Activated CD4-positive, CD25-positive, alpha-beta regulatory T cell treated with anti-CD3 and anti-CD28 coated beads, Interleukin-2, amount 50 U/mL, for 24 hours (primary cell): ENCODE measurements at regions not wholly inside any gene's neighbourhood (a gene's known extent, or its start where the extent isn't known, plus 50 kb on each side); places are given as distances from the start of the nearest gene placed in this dataset.
"Not testable (repeated sequence)": the region's sequence is repeated elsewhere in the genome, so short reads cannot be mapped to it uniquely, and the experiment has no call there.

Experiments used
- ATAC-seq, 2 donors: fragments of 150-1000 bp; cut with Tn5 transposase; one replicate each; pipeline ENCODE4 v1.10.0; 2021; ENCODE audit warnings: mild to moderate bottlenecking in 1 of 2, moderate library complexity in 1 of 2

GRCh38 chr14:106346084-106346483, 819.7 kb downstream of the TMEM121 start:
- ATAC-seq: no peak

- no peak for ATAC-seq
Observed at GRCh38 chr14:106346534-106347290, 820.3 kb downstream of the TMEM121 start.

DNA sequence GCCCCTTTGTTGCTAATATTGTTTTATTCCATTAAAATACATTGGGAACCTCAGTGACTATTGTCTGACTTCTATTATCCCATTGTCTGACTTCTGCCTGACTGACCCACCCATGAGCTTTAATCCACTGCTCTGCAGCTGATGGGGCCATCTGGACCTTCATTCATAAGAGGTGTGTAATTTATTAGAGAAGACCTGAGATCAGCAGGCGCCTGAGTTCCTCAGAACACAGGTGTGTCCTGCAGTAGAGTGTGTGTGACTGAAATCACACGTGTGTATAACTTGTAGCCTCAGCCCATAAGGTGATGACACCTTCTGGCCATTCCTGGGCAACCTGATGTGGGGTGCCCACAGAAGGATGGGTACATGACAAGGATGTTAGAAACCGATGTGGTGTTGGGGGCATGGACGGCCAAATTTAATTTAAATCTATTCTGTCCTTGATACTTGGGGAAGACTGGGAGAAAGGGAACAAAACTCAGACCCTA, 821.0 kb downstream of the TMEM121 start:
- ATAC-seq: no peak

DNA sequence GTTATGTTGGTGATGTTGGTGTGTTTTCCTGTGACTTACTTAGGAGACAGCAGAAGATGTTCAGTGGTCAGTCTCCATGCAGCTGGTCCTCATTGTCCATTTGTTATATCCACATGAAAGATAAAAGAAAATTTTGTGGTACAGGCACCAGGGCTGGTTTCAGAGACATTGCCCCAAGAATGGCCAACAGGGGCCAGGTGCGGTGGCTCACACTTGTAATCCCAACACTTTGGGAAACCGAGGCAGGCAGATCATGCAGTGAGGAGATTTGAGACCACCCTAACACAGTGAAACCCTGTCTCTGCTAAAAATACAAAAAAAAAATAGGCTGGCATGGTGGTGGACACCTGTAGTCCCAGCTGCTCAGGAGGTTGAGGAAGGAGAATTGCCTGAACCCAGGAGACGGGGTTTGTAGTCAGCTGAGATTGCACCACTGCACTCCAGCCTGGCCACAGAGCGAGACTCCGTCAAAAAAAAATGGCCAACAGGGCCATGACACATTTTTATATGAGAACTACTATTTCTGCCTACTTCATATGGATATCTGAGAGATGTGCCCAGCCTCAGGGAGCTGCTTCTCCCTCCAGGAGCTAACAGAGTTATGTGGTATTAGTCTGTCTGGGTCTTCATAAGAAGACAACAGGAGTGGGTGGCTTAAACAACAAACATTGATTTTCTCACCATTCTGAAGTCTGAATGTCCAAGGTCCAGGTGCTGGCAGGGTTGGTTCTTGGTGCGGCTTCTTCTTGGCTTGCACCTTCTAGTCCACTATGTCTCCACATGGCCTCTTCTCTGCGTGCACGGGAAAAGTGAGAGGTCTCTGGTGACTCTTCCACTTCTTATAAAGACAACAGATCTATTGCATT, 821.7 kb downstream of the TMEM121 start:
- no peak for ATAC-seq

- ATAC-seq: not testable (repeated sequence)
Observed at GRCh38 chr14:106348873-106349540, 822.6 kb downstream of the TMEM121 start.

DNA sequence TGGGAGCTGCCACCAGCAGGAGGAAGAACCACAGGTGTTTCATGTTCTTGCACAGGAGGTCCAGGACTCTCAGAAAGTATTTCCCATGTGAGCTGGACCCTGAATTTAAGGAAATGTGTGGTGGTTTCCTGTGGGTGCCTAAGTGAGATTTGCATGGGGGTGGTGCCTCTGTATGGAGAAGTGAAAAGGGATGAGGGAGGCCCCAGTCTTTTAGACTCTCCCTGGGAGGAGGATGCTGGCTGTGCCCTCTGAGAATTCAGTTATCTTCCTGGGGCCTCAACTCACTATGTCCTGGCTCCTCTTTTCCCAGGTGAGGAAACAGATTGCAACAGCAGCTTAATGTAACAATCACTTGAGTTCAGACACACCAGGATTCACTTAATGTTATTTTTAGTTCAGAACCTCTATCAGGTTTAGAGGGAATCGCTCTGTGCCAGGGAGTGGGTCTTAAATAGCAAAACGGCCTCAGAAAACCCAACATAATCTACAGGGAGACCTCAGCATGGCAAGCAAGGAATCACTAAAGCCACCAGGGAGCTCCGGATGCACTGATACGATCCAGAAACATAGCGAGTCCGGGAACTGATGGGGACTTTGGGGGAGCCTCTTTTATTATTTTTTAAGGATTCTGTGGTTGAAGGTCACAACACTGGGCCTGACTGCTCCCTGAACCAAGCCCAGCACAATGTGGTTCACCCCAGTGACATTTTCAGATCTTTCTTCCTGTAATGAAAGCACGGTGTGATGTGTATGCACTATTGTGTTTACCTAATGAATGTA, 823.5 kb downstream of the TMEM121 start:
- ATAC-seq: not testable (repeated sequence)

DNA sequence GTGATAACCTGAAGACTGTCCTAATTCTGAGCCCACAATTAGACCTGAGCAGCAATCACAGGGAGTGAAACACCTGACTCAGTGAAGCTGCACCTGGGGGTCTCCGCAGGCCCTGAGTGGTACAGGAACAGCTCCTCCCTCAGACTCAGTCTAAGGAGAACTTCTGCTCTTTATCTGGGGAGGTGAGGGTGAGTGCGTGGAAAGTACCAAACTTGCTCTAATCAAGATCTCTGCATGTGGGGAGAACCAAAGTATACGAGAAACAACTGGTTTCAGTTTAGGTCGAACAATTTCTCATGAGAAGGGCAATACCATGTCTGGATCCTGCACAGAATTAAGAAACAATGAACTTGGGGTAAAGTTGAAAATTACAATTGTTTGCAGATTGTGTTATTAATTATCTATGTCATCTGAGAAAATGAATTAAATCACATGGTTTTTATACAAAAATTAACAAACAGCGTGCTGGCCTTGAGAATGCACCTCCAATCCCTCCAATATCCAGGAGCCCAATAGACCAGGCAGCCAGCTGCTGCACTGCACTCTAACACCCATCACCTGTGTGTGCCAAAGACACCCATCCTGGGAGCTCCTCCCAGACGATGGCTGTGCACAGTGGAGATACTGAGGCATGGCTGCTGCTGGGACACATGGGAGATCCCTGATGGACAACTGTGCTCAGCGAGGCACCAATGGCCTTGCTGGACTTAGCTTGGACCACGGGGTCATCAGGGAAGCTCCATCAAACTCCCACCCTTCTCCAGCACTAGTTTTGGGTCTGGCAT, 828.8 kb downstream of the TMEM121 start:
- ATAC-seq: peak in 1 of 2 donors; percentile 33

DNA sequence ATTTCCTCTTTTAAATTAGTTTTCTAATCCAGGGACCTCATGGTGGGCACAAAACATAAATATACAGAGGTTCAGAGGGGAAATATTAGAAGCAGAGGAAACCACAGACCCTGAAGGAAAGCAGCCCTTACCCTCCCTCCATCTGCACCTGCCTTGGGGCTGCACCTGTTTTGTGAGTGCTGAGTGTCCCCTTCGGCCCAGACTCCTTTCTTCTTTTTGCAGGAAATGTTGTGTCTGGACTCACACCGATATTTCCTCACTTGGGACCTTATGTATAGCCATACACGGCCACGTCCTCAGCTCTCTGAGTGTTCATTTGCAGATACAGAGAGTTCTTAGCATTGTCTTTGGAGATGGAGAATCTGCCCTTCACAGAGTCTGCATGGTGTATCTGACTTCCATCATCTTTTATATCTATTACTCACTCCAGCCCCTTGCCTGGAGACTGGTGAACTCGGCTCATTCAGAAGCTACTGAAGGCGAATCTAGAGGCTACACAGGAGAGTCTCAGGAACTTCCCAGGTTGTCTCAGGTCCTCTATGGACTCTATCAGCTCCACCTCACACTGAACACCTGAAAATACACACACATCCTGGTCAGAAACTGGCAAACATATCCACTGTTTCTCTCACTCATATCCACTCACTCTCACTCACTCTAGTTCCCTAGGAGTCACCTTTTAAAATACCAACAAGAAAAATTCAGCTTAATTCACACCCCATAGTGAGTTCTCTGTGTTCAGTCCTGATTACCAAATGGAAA, 829.7 kb downstream of the TMEM121 start:
- not testable (repeated sequence) for ATAC-seq

DNA sequence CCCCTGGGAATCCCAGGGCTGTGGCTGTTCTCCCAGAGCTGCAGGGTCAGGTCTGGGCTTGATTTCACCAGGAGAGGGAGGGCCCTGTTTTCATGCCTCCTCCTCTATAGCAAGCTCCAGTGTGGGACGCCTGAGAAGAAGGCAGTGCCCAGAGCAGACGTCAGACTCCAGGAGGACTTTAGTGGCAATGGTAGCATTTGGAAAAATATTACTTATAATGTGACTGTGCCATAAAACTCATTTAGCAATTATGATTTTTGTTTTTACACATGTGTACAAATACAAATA, 830.2 kb downstream of the TMEM121 start:
- not testable (repeated sequence) for ATAC-seq

DNA sequence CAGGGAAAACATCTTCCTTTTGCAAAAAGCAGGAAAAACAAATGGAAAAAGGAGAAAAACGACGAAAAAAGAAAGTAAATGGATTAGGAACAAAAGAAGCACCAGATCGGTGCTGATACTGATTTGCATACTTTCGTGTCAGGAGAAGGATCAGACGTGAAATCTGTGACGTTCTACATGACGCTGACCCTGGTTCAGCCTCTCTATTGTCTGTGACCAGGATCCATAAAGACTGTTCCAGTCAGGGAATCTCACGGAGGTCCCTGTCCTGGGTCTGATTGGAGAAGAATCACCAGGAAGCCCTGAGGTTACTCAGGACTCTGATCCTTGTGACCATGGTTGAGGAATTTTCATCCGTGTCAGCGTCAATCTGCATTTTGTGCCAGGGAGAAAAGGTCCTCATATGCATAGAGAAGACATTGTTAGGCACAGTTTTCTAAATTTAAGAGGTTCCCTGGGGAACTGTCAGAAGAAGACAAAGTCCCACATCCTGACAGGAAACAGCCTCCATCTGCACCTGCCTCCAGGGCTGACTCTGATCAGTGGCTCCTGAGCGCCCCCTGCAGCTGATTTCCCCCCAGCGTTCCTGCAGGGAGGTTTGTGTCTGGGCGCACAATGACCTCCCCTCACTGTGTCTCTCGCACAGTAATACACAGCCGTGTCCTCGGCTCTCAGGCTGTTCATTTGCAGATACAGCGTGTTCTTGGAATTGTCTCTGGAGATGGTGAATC, 832.9 kb downstream of the TMEM121 start:
- ATAC-seq: not testable (repeated sequence)

DNA sequence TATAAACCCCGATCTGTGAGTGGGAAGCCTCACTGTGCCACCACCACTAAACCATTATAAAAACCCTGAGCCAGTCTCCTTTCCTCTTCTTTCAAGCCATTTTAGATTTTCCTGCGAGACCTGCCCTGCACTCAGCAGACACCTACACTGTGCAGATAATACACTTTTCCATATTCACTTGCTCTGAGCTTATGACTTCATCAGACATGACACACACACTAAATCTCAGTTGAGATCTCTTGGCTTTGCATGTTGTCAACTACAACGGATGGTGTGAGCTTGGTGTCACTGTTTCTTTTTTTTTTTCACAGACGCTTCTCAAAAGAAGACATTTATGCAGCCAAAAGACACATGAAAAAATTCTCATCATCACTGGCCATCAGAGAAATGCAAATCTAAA, 839.0 kb downstream of the TMEM121 start:
- ATAC-seq: peak in 1 of 2 donors; percentile 24

DNA sequence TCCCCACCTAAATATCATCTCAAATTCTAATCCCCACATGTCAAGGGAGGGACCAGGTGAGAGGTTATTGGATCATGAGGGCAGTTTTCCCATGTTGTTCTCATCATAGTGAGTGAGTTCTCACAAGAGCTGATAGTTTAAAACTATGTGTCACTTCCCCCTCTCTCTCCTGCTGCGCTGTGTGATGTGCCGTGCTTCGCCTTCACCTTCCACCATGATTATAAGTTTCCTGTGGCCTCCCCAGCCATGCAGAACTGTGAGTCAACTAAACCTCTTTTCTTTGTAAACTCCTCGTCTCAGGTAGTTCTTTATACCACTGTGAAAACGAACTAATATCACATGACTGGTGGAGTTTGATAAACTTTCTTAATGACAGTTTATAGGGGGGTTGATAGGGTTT, 839.5 kb downstream of the TMEM121 start:
- ATAC-seq: peak; percentile 41 to 53

DNA sequence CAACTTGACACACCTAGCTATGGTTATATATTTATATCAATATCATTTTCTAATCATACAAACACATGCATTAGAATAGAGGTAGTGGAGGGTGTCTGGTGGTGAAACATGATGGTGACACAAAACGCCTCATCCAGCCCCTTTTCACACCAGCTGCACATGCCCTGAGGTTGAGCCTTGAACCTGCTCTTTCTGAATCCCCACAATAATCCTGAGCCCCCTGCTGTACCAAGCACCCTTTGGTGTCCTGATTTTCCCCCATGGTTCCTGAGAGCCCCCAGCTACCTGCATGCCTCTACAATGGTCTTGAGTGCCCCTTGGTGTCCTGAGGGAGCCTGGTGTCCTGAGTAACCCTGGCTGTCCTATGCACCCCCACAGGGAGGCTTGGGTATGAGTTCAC, 840.6 kb downstream of the TMEM121 start:
- ATAC-seq: not testable (repeated sequence)

DNA sequence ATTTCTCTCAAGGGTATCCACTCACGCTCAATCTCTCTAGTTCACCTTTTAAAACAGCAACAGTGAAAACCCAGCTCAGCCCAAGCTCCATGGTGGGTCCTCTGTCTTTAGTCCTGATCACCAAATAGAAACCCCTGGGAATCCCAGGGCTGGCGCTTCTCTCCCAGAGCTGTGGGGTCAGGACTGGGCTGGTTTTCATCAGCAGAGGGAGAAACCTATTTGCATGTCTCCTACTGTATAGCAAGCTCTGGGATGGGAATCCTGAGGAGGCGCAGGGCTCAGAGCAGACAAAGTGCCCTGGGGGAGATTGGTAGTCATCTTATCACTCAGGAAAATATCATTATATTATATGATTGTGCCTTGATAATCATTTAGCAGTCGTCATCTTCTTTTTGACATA, 843.1 kb downstream of the TMEM121 start:
- not testable (repeated sequence) for ATAC-seq

DNA sequence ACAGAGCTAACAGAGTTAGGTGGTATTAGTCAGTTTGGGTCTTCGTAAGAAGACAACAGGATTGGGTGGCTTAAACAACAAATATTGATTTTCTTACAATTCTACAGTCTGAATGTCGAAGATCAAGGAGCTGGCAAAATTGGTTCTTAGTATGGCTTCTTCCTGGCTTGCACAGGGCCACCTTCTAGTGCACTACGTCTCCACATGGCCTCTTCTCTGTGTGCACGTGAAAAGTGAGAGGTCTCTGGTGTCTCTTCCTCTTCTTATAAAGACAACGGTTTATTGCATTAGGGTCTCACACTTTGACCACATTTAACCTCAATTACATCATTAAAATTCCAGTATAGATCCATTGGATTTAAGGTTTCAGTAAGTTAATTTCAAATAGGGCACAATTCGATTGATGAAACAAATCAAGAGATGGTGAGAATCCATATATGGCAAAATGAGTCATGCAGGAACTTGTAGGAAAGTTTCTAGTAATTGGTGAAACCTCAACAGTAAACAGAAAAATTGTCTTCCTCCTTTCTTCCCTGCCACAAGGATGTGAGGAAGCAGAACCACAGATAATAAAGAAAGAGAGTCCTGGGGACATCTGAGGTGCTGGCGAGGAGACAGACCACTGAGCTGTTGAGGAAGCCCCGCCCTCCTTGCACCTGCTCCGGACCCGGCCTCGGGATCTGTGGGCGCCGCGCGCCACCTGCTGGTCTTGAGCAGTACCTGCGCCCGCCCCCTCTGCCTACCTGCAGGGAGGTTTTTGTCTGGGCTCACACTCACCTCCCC, 846.7 kb downstream of the TMEM121 start:
- peak; percentile 78 to 86 for ATAC-seq

DNA sequence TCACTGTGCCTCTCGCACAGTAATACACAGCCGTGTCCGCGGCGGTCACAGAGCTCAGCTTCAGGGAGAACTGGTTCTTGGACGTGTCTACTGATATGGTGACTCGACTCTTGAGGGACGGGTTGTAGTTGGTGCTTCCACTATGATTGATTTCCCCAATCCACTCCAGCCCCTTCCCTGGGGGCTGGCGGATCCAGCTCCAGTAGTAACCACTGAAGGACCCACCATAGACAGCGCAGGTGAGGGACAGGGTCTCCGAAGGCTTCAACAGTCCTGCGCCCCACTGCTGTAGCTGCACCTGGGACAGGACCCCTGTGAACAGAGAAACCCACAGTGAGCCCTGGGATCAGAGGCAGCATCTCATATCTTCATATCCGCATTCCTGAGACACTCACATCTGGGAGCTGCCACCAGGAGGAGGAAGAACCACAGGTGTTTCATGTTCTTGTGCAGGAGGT, 847.3 kb downstream of the TMEM121 start:
- ATAC-seq: not testable (repeated sequence)

- ATAC-seq: no peak
Observed at GRCh38 chr14:106377432-106377831, 851.0 kb downstream of the TMEM121 start.

- no peak for ATAC-seq
Observed at GRCh38 chr14:106378191-106378590, 851.8 kb downstream of the TMEM121 start.

- no peak for ATAC-seq
Observed at GRCh38 chr14:106380740-106381139, 854.4 kb downstream of the TMEM121 start.
